HG03135 (cell line): ENCODE measurements at regions not wholly inside any gene's neighbourhood (a gene's known extent, or its start where the extent isn't known, plus 50 kb on each side); places are given as distances from the start of the nearest gene placed in this dataset.

Experiments used
- ATAC-seq: cut with Tn5 transposase; IDR thresholded peaks from one replicate; pipeline ENCODE4 v1.9.1; 2021; ENCODE audit warnings: mild to moderate bottlenecking, moderate library complexity; ENCODE audit not compliant: unreplicated experiment

DNA sequence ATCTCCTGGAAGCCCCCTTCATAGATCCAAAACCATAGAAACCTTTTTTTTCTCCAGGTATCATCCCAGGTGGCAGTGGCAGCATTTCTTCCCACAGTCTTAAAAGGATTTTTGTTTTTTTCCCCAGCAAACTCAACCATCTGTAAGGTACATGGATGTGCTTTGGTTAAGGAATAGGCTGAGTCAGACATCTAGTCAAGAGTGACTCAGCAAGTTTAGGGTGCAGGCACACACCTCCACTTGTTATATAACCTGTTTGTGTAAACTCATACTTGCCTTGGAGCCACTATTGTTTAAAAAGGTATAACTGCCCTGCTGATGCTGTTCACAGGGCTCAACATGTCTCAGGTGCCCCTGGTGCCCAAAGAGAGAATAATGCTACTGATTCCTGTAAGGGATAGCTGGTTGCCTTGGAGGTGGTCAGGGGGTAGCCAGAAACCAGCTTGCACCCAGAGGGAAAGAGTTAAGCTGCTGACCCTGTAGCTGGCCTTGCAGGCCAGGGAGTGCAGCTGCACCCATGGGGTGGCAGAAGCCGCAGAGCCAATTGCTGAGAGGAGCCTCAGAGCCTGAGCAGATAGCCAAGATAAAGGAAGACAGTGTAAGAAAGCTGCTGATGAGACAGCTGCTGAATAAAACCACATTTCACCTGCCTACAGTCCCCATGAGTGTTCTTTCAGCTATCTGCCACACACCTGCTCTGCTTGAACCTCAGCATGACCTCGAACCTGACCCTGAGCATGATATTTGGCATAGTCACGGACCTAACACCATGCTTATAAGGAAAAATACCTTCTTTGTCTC lies 1726.1 kb upstream of the RAG2 start:
- ATAC-seq: no peak

- no peak for ATAC-seq
Measured at GRCh38 chr11:38315151-38315550, 1717.1 kb upstream of the RAG2 start.

DNA sequence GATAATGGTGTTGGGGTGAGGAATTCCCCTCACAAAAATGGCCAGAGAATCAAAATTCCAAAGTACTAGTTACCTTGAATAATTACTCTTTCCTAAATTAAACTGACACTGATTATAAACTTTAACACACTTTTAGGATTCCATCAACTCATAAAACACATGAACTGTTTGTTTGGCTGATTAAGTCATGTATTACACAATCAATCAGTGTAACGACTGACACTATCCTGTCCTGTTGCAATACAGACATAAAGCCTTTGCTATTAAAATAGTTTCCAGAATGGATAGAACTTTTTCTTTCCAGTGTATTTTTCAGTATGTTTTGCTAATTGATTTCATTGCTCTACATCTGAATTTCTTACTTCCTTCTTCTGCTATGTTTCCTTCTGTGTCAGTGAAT lies 1709.4 kb upstream of the RAG2 start:
- ATAC-seq: no peak

GRCh38 chr11:38305682-38306081 lies 1707.6 kb upstream of the RAG2 start:
- no peak for ATAC-seq

DNA sequence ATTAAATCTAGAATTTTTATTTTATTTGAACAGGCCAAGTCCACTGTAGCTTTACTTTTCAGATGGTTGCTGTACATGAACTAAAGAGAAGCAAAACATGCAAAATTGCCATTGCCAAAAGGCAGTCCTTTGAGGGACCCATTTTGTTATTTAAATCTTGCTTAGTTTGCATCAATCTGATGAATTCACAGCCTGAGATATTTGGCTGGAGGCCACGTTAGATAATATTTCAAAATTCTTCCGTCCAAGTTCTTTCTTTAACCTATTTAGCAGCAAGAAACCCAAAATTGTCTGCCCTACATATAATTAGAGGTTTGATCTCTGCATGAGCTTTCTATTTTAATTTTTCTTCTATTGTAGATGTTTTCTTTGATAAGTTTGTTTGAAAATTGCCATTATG lies 1706.9 kb upstream of the RAG2 start:
- ATAC-seq: no peak

GRCh38 chr11:38302564-38302963 lies 1704.5 kb upstream of the RAG2 start:
- no peak for ATAC-seq

- ATAC-seq: no peak
Measured at GRCh38 chr11:38300570-38300969, 1702.5 kb upstream of the RAG2 start.

GRCh38 chr11:38296211-38296776 lies 1698.3 kb upstream of the RAG2 start:
- no peak for ATAC-seq

GRCh38 chr11:38282718-38283117 lies 1684.7 kb upstream of the RAG2 start:
- ATAC-seq: no peak

- no peak for ATAC-seq
Measured at GRCh38 chr11:38278457-38279141, 1680.6 kb upstream of the RAG2 start.

DNA sequence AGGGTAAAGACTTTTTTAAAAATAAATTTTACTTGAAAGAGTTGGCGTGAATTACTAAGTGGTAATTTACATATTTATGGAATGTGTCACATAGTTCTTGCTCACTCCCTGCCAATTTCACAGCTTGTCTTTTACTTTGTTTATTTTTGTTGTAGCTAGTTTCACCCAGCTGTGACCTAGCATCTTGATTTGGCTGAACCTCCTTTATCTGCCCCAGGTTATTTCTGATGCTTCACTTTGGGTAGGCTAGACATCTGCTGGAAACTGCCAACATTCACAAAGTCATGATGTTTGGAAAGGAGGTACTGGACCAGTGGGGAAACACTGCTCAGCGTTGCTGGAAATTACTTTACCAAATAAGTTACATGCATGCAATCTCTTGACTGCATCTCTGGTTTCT lies 1676.0 kb upstream of the RAG2 start:
- ATAC-seq: no peak

DNA sequence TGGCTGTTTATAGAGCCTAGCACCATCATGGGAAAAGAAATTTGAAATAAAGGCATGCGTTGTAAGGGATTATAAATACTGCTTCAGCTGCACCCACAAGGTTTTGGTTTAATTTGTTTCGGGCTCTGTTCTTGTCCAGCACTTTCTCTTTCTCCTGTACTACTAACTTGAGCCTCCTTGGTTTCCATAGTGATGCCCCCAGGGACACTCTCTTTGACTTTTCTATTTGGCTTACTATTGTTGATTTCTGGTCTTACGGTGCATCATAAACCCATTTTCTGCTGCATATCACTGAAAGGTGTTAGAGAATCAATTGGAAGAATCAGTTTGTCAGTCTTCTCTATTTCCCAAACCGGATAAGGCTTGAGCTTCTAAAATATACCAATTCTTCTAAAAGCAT lies 1674.3 kb upstream of the RAG2 start:
- ATAC-seq: no peak

GRCh38 chr11:38266691-38267090 lies 1668.7 kb upstream of the RAG2 start:
- no peak for ATAC-seq

- ATAC-seq: no peak
Measured at GRCh38 chr11:38256436-38256835, 1658.4 kb upstream of the RAG2 start.

GRCh38 chr11:38254913-38255312 lies 1656.9 kb upstream of the RAG2 start:
- ATAC-seq: no peak

DNA sequence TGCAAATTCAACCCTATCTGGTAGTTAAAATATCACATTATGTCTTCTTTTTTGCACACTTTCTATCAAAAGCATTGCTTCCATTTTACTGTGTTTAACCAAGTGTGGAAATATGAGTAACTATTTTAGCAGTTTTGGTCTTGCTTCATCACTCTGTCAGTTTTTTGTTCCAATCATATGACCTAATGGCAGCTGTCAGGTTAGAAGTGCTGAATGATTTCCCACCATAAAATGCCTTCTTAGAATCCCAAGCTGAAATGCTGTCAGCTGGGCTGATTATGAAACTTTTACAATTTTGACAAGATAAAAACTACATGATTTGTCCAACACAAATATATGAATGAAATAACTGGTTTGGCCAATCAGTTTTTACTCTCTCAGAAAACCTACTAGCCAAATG lies 1654.6 kb upstream of the RAG2 start:
- no peak for ATAC-seq

GRCh38 chr11:38246451-38246850 lies 1648.4 kb upstream of the RAG2 start:
- no peak for ATAC-seq

GRCh38 chr11:38226684-38227083 lies 1628.6 kb upstream of the RAG2 start:
- ATAC-seq: no peak

GRCh38 chr11:38221295-38221694 lies 1623.3 kb upstream of the RAG2 start:
- ATAC-seq: no peak

- ATAC-seq: no peak
Measured at GRCh38 chr11:38219636-38220035, 1621.6 kb upstream of the RAG2 start.

GRCh38 chr11:38208951-38209350 lies 1610.9 kb upstream of the RAG2 start:
- ATAC-seq: no peak

DNA sequence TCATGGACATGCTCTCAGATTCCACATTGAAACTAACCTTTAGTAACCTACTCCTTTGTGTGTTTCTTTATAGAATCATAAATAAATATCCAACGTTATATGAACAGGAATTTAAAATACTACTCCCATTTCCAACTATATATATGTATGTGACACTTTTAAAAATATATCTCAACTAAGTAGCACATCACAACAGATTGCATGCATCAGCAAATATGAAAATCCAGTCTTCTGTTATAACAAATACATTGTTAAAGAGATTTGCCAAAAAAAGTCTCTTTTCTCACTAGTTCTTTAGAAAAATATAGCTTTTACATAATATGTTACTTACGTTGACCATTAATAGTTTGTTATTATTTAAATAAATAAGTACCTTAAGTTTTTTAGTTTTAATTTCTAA lies 1608.6 kb upstream of the RAG2 start:
- ATAC-seq: no peak
